K562 (cell line): ENCODE measurements at regions not wholly inside any gene's neighbourhood (a gene's known extent, or its start where the extent isn't known, plus 50 kb on each side); places are given as distances from the start of the nearest gene placed in this dataset.

Source experiments
- ATAC-seq: fragments of 200-7000 bp; cut with Tn5 transposase; 3 replicates; pipeline ENCODE4 v1.9.1; 2020; ENCODE audit warnings: moderate library complexity
- BruUV-seq: library from RNA; stranded (reverse); fragments of 400-500 nt; replicated peaks from 2 replicates; lab custom pipeline; 2021; lab: Mats Ljungman, UMichigan
- CTCF ChIA-PET: fragments of 300-600 bp; formaldehyde crosslinking; extraction: SDS; loops from one replicate; lab custom pipeline; 2021; ENCODE audit warnings: low intra/inter-chr PET ratio; lab: Yijun Ruan, JAX
- POLR2A ChIA-PET: fragments of 300-600, 350-650 bp; sonication (Branson Sonifier 250); formaldehyde crosslinking; extraction: SDS; loops from one replicate; lab custom pipeline; 2021; ENCODE audit warnings: antibody characterized with exemption, inconsistent platforms; lab: Yijun Ruan, JAX
- DNase-seq, 4 experiments: peaks; one replicate each; pipeline versions ENCODE4 v3.0.0 to v3.0.0-alpha.2; 2011 to 2018; ENCODE audit warnings: low spot score in 3 of 4, mixed read lengths in 3 of 4; ENCODE audit errors: extremely low read depth in 1 of 4
- FAIRE-seq: peaks from 2 replicates; lab custom pipeline; 2011; peaks lifted over from hg19 to GRCh38; lab: Jason Lieb, UNC
- H2AFZ ChIP-seq: 2 replicates; pipeline ENCODE4 v1.6.0; 2011; ENCODE audit warnings: low read depth, low read length, control low read depth, inconsistent platforms
- H3K27ac ChIP-seq: fragments of 200-600 bp; 3 replicates; pipeline ENCODE4 v1.8.0; 2011; ENCODE audit warnings: low read depth, mild to moderate bottlenecking, control low read depth, inconsistent platforms, low read length, moderate library complexity, mixed read lengths; ENCODE audit errors: extremely low read depth
- H3K27me3 ChIP-seq, 2 experiments: fragments of 300-600 bp in 1 of 2; 2 replicates in 1 of 2; 3 replicates in 1 of 2; pipeline versions ENCODE4 v1.6.0 to v1.8.0; 2011; ENCODE audit warnings: inconsistent platforms in 2 of 2, low read length in 2 of 2, mild to moderate bottlenecking in 1 of 2, mixed read lengths in 1 of 2, moderate library complexity in 1 of 2; ENCODE audit not compliant: control insufficient read depth in 2 of 2, insufficient read depth in 2 of 2
- H3K36me3 ChIP-seq: fragments of 300-600 bp; 3 replicates; pipeline ENCODE4 v1.8.0; 2011; ENCODE audit warnings: mild to moderate bottlenecking, low read length, inconsistent platforms; ENCODE audit not compliant: control insufficient read depth, insufficient read depth
- H3K4me1 ChIP-seq, 2 experiments: fragments of 200-600 bp in 1 of 2; replicated peaks in 1 of 2; 2 replicates in 1 of 2; 3 replicates in 1 of 2; pipeline versions ENCODE4 v1.5.1 to v1.8.0; 2011; ENCODE audit warnings: inconsistent platforms in 2 of 2, low read length in 2 of 2, mild to moderate bottlenecking in 1 of 2, mixed read lengths in 1 of 2, moderate library complexity in 1 of 2; ENCODE audit not compliant: control insufficient read depth in 2 of 2, insufficient read depth in 2 of 2
- H3K4me2 ChIP-seq: 2 replicates; pipeline ENCODE4 v1.6.1; 2011; ENCODE audit warnings: low read length, control low read depth, inconsistent platforms, mixed read lengths; ENCODE audit not compliant: insufficient read depth
- H3K4me3 ChIP-seq: fragments of 200-600 bp; sonication (generic), shearing (Covaris generic); 2 replicates; pipeline ENCODE4 v1.5.1; 2016; ENCODE audit warnings: control low read depth, inconsistent platforms
- H3K79me2 ChIP-seq: fragments of 200-600 bp; 3 replicates; pipeline ENCODE4 v1.8.0; 2011; ENCODE audit warnings: low read length, inconsistent platforms; ENCODE audit not compliant: control insufficient read depth, insufficient read depth
- H3K9ac ChIP-seq, 2 experiments: 2 replicates each; pipeline versions ENCODE4 v1.6.0 to v1.6.1; 2011; ENCODE audit warnings: low read depth in 2 of 2, low read length in 2 of 2, control low read depth in 1 of 2, inconsistent platforms in 1 of 2, mild to moderate bottlenecking in 1 of 2, mixed read lengths in 1 of 2; ENCODE audit not compliant: insufficient read depth in 1 of 2
- H3K9me1 ChIP-seq: one replicate; pipeline ENCODE4 v1.6.0; 2011; ENCODE audit warnings: inconsistent platforms, mild to moderate bottlenecking, low read length, moderate library complexity; ENCODE audit not compliant: control insufficient read depth, insufficient read depth
- H3K9me3 ChIP-seq: replicated peaks from 2 replicates; pipeline ENCODE4 v1.5.1; 2011; ENCODE audit warnings: low read depth, low read length, inconsistent platforms; ENCODE audit not compliant: control insufficient read depth, insufficient read depth
- H4K20me1 ChIP-seq: replicated peaks from 2 replicates; pipeline ENCODE4 v1.6.1; 2011; ENCODE audit warnings: low read length, inconsistent platforms, mixed read lengths; ENCODE audit not compliant: control insufficient read depth, insufficient read depth
- CBX1 ChIP-seq: sonication (generic); IDR thresholded peaks from 2 replicates; pipeline ENCODE4 v1.6.1; 2016; ENCODE audit warnings: antibody characterized with exemption, low read depth, mild to moderate bottlenecking
- CEBPB ChIP-seq: fragments of 450-650 bp; IDR thresholded peaks from 2 replicates; pipeline ENCODE4 v1.6.1; 2016; ENCODE audit warnings: missing genetic modification characterization, missing compliant biosample characterization
- CEBPG ChIP-seq, 3 experiments: fragments of 200-800 bp in 1 of 3; sonication (Bioruptor generic) in 1 of 3; sonication (generic) in 1 of 3; formaldehyde crosslinking in 1 of 3; IDR thresholded peaks in 2 of 3; conservative IDR thresholded peaks in 1 of 3; 2 replicates each; pipeline versions ENCODE4 v1.6.1 to v1.8.0; 2016 to 2022; ENCODE audit warnings: missing compliant biosample characterization in 2 of 3, missing genetic modification characterization in 2 of 3, mild to moderate bottlenecking in 1 of 3, missing genetic modification reagents in 1 of 3
- GATA2 ChIP-seq: sonication (generic); formaldehyde crosslinking; IDR thresholded peaks from 2 replicates; pipeline ENCODE4 v1.4.0; 2020; ENCODE audit warnings: mild to moderate bottlenecking, missing genetic modification reagents
- HDAC1 ChIP-seq, 2 experiments: fragments of 450-650 bp; IDR thresholded peaks; 2 replicates each; pipeline ENCODE4 v1.6.1; 2016 to 2017; ENCODE audit warnings: inconsistent platforms in 1 of 2, mild to moderate bottlenecking in 1 of 2, moderate library complexity in 1 of 2
- MAFK ChIP-seq: IDR thresholded peaks from 2 replicates; pipeline ENCODE4 v1.6.1; 2011; ENCODE audit warnings: low read length, improper control_type of control experiment
- NEUROD1 ChIP-seq: fragments of 150-350 bp; IDR thresholded peaks from 2 replicates; pipeline ENCODE4 v1.6.1; 2014; ENCODE audit warnings: borderline replicate concordance, low read length, low read depth; ENCODE audit not compliant: partially characterized antibody
- ZBTB8A ChIP-seq: fragments of 450-650 bp; IDR thresholded peaks from 2 replicates; pipeline ENCODE4 v1.6.1; 2018; ENCODE audit warnings: mild to moderate bottlenecking, moderate library complexity; ENCODE audit not compliant: partially characterized antibody
- ZNF316 ChIP-seq: fragments of 450-650 bp; IDR thresholded peaks from 2 replicates; pipeline ENCODE4 v1.6.1; 2016
- ZNF583 ChIP-seq: fragments of 250-450 bp; sonication (Bioruptor Pico); IDR thresholded peaks from 2 replicates; pipeline ENCODE4 v1.4.0; 2020
- WGBS: fragments of 100-300 bp; shearing (Covaris generic); methylation state at CpG from one replicate; pipeline ENCODE4 v1.1.6; 2016; ENCODE audit warnings: low coverage, mixed read lengths; ENCODE audit not compliant: insufficient coverage; ENCODE audit errors: missing lambda C conversion rate; 5-methylcytosine and 5-hydroxymethylcytosine counted together
- in situ Hi-C: fragments of 300-500 bp; cut with MboI; formaldehyde crosslinking; loops from 4 replicates; pipeline ENCODE4 v1.15.0; 2018; ENCODE audit warnings: inconsistent platforms, mixed read lengths
- intact Hi-C: fragments of 100-400 bp; cut with micrococcal nuclease; formaldehyde crosslinking; loops from 2 replicates; pipeline ENCODE4 v1.14.2; 2022
- TF ChIP-seq, protein P1 (sequence below), 2 experiments: fragments of 450-650 bp in 1 of 2; sonication (generic) in 1 of 2; formaldehyde crosslinking in 1 of 2; IDR thresholded peaks in 1 of 2; conservative IDR thresholded peaks in 1 of 2; 2 replicates each; pipeline versions ENCODE4 v1.6.1 to v1.8.1; 2016 to 2023; ENCODE audit warnings: mild to moderate bottlenecking in 2 of 2, moderate library complexity in 2 of 2, inconsistent platforms in 1 of 2, missing genetic modification reagents in 1 of 2
- TF ChIP-seq, protein P2 (sequence below): IDR thresholded peaks from 2 replicates; pipeline ENCODE4 v1.6.1; 2012; ENCODE audit warnings: low read depth, low read length, improper control_type of control experiment, borderline replicate concordance

GRCh38 chr22:49499433-49500075 is 328.1 kb downstream of the BRD1 start:
- Histone ChIP-seq H2AFZ (no peak overlapping the region), H3K27ac (no peak overlapping the region), H3K9ac (no peak overlapping the region), H3K9me3 (no peaks in the 10 kb centered on the region; the same call in 1 of the 2 replicates), H3K9me1 (peaks cover 2% of the 10 kb centered on the region), H3K4me3 (no peak overlapping the region), H3K27me3 (no peaks in the 10 kb centered on the region), H3K4me2 (no peak overlapping the region), H3K4me1 (no peaks in the 10 kb centered on the region; a peak in 4 of 5 replicates), H3K79me2 (peaks cover 29% of the 10 kb centered on the region), H4K20me1 (peaks cover 16% of the 10 kb centered on the region), H3K36me3 (no peaks in the 10 kb centered on the region)
- FAIRE-seq (no peak), ATAC-seq (no peak), DNase-seq (peak in 2 of 4 experiments; percentile 9 to 18)
- no TSS peak for BruUV-seq
- ChIA-PET POLR2A (no interaction called here), CTCF (no interaction called here)
- intact Hi-C loops = no loop called here
- in situ Hi-C loops = no loop called here
- TF ChIP-seq HDAC1 (IDR thresholded peaks at IDR 0.05) = 0 out of 4 replicates have a peak, but pooled peaks of 1 of the 2 experiments have one; percentile 40
- TF ChIP-seq MAFK = no peak
- TF ChIP-seq GATA2 = peak; percentile 56
- peak; percentile 54 for TF ChIP-seq ZNF316
- 0% methylated on average over 1 of the region's 1 CpG for WGBS

GRCh38 chr22:49497266-49497665 is 330.4 kb downstream of the BRD1 start:
- intact Hi-C loops (no loop called here), in situ Hi-C loops (no loop called here)
- no peak overlapping the region for H2AFZ ChIP-seq
- no peak overlapping the region for H3K27ac ChIP-seq
- no peaks in the 10 kb centered on the region; the same call in 1 of the 2 replicates for H3K9me3 ChIP-seq
- POLR2A ChIA-PET = no interaction called here
- no peak overlapping the region for H3K4me3 ChIP-seq
- no peak for ATAC-seq
- peaks cover 9% of the 10 kb centered on the region for H4K20me1 ChIP-seq
- DNase-seq = no peak
- FAIRE-seq = no peak
- H3K9me1 ChIP-seq = no peaks in the 10 kb centered on the region
- no peaks in the 10 kb centered on the region for H3K27me3 ChIP-seq
- 71% methylated on average over 2 of the region's 2 CpGs for WGBS
- H3K4me2 ChIP-seq = no peak overlapping the region
- BruUV-seq = no TSS peak
- peaks cover 0 to 7% of the 10 kb centered on the region in 2 experiments; a peak in 2 of 5 replicates for H3K4me1 ChIP-seq
- no peaks in the 10 kb centered on the region for H3K36me3 ChIP-seq
- no peak overlapping the region for H3K9ac ChIP-seq
- CTCF ChIA-PET = no interaction called here
- TF ChIP-seq CEBPG (CRISPR knock-in tag; IDR thresholded peaks at IDR 0.05) (peak; percentile 43; the same call in 1 of the 2 replicates), CEBPG (tag; conservative IDR thresholded peaks at IDR 0.05 in 1 of 2, IDR thresholded peaks at IDR 0.05 in 1 of 2) (peak; percentile 86 to 87), ZNF583 (CRISPR knock-in tag) (no peak), CEBPB (peak; percentile 92), NEUROD1 (no peak), ZBTB8A (no peak), CBX1 (no peak)
- TF ChIP-seq, protein P1, sequence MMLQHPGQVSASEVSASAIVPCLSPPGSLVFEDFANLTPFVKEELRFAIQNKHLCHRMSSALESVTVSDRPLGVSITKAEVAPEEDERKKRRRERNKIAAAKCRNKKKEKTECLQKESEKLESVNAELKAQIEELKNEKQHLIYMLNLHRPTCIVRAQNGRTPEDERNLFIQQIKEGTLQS (IDR thresholded peaks at IDR 0.05) = 0 out of 2 replicates have a peak, but pooled peaks have one; percentile 9
- TF ChIP-seq, protein P1 (CRISPR knock-in tag; conservative IDR thresholded peaks at IDR 0.05) = no peak
- TF ChIP-seq, protein P2, sequence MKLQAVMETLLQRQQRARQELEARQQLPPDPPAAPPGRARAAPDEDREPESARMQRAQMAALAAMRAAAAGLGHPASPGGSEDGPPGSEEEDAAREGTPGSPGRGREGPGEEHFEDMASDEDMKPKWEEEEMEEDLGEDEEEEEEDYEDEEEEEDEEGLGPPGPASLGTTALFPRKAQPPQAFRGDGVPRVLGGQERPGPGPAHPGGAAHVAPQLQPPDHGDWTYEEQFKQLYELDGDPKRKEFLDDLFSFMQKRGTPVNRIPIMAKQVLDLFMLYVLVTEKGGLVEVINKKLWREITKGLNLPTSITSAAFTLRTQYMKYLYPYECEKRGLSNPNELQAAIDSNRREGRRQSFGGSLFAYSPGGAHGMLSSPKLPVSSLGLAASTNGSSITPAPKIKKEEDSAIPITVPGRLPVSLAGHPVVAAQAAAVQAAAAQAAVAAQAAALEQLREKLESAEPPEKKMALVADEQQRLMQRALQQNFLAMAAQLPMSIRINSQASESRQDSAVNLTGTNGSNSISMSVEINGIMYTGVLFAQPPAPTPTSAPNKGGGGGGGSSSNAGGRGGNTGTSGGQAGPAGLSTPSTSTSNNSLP = no peak
- H3K79me2 ChIP-seq = peaks cover 29% of the 10 kb centered on the region
